Neural progenitor cell (in vitro differentiated cells): ENCODE measurements at regions not wholly inside any gene's neighbourhood (a gene's known extent, or its start where the extent isn't known, plus 50 kb on each side); places are given as distances from the start of the nearest gene placed in this dataset.
A peak's percentile ranks its signal among the peaks of the same experiment; 100 is the strongest.

ENCODE experiments used
- DNase-seq: peaks from one replicate; pipeline ENCODE4 v3.0.0-alpha.2; 2016; ENCODE audit warnings: low spot score
- H2AFZ ChIP-seq: fragments of 200-600 bp; sonication (generic); replicated peaks from 2 replicates; pipeline ENCODE4 v1.6.1; 2016; ENCODE audit warnings: antibody characterized with exemption
- H3F3A ChIP-seq: fragments of 200-600 bp; sonication (generic); 2 replicates; pipeline ENCODE4 v1.6.1; 2016; ENCODE audit warnings: antibody characterized with exemption, low read depth
- H3K27ac ChIP-seq: fragments of 200-600 bp; sonication (generic); 2 replicates; pipeline ENCODE4 v1.5.1; 2016; ENCODE audit warnings: mild to moderate bottlenecking
- H3K27me3 ChIP-seq: fragments of 200-600 bp; sonication (generic); 2 replicates; pipeline ENCODE4 v1.6.1; 2016; ENCODE audit warnings: mild to moderate bottlenecking, moderate library complexity
- H3K36me3 ChIP-seq: fragments of 200-600 bp; sonication (generic); 2 replicates; pipeline ENCODE4 v1.5.1; 2016
- H3K4me1 ChIP-seq: fragments of 200-600 bp; sonication (generic); 2 replicates; pipeline ENCODE4 v1.6.1; 2016; ENCODE audit warnings: mixed run types
- H3K4me2 ChIP-seq: fragments of 200-600 bp; sonication (generic); 2 replicates; pipeline ENCODE4 v1.6.1; 2016
- H3K4me3 ChIP-seq: fragments of 200-600 bp; sonication (generic); 2 replicates; pipeline ENCODE4 v1.5.1; 2016
- H3K79me2 ChIP-seq: fragments of 200-600 bp; sonication (generic); 2 replicates; pipeline ENCODE4 v1.6.1; 2016; ENCODE audit warnings: low read depth
- H3K9ac ChIP-seq: fragments of 200-600 bp; sonication (generic); 2 replicates; pipeline ENCODE4 v1.6.1; 2016
- H3K9me3 ChIP-seq: fragments of 200-600 bp; sonication (generic); 2 replicates; pipeline ENCODE4 v1.5.1; 2016; ENCODE audit warnings: low read depth
- H4K20me1 ChIP-seq: fragments of 200-600 bp; sonication (generic); 2 replicates; pipeline ENCODE4 v1.6.1; 2016; ENCODE audit warnings: low read depth
- H3K27ac Mint-ChIP-seq: 3 replicates; pipeline ENCODE4 v1.8.0; 2021; ENCODE audit warnings: mixed read lengths
- H3K27me3 Mint-ChIP-seq: 2 replicates; pipeline ENCODE4 v1.8.0; 2022; ENCODE audit warnings: low read depth, mild to moderate bottlenecking, inconsistent platforms, moderate library complexity, mixed read lengths; ENCODE audit not compliant: insufficient read depth
- H3K36me3 Mint-ChIP-seq: 3 replicates; pipeline ENCODE4 v1.8.0; 2021; ENCODE audit warnings: mixed read lengths
- H3K4me1 Mint-ChIP-seq: 3 replicates; pipeline ENCODE4 v1.8.0; 2021; ENCODE audit warnings: mixed read lengths
- H3K4me3 Mint-ChIP-seq: 3 replicates; pipeline ENCODE4 v1.8.0; 2021; ENCODE audit warnings: mild to moderate bottlenecking, moderate library complexity, mixed read lengths
- H3K9me3 Mint-ChIP-seq: 3 replicates; pipeline ENCODE4 v1.8.0; 2020; ENCODE audit warnings: mixed read lengths
- EZH2 ChIP-seq: fragments of 200-600 bp; sonication (generic); IDR thresholded peaks from 2 replicates; pipeline ENCODE4 v1.6.1; 2017; ENCODE audit warnings: antibody characterized with exemption, mild to moderate bottlenecking, moderate library complexity
- EZH2phosphoT487 ChIP-seq: fragments of 200-600 bp; sonication (generic); IDR thresholded peaks from 2 replicates; pipeline ENCODE4 v1.6.1; 2017; ENCODE audit warnings: antibody characterized with exemption
- TF ChIP-seq, protein P1 (sequence below): fragments of 200-600 bp; sonication (generic); IDR thresholded peaks from 2 replicates; pipeline ENCODE4 v1.5.1; 2017; ENCODE audit warnings: antibody characterized with exemption, mild to moderate bottlenecking

DNA sequence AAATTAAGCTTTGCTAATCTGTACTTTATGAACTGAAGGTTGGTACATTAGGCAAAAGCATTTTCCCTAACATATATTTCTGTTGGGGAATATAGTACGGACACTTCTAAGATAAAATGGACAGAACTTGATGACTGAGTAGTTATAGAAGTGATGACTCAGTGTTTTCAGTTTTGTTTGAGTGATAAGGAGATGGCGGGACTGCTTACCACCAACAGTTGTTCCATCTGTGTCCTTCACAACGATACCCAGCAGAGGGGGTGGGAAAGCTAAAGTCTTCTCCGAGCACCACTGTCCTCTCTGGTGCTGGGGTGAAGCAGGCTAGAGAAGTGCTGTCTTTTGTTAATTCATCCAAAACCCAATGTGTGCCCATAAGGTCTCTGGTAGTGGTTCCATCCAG lies 195.8 kb downstream of the CD47 start:
- DNase-seq: no peak
- Histone ChIP-seq H2AFZ (no peak overlapping the region), H4K20me1 (no peaks in the 10 kb centered on the region), H3K4me2 (no peak overlapping the region), H3K36me3 (no peaks in the 10 kb centered on the region), H3K79me2 (no peaks in the 10 kb centered on the region), H3K4me3 (no peak overlapping the region), H3K27me3 (no peaks in the 10 kb centered on the region), H3K4me1 (no peaks in the 10 kb centered on the region), H3K9ac (no peak overlapping the region), H3K27ac (no peak overlapping the region), H3K9me3 (no peaks in the 10 kb centered on the region), H3F3A (no peaks in the 10 kb centered on the region)
- TF ChIP-seq EZH2 (no peak), EZH2phosphoT487 (no peak)
- TF ChIP-seq, protein P1, sequence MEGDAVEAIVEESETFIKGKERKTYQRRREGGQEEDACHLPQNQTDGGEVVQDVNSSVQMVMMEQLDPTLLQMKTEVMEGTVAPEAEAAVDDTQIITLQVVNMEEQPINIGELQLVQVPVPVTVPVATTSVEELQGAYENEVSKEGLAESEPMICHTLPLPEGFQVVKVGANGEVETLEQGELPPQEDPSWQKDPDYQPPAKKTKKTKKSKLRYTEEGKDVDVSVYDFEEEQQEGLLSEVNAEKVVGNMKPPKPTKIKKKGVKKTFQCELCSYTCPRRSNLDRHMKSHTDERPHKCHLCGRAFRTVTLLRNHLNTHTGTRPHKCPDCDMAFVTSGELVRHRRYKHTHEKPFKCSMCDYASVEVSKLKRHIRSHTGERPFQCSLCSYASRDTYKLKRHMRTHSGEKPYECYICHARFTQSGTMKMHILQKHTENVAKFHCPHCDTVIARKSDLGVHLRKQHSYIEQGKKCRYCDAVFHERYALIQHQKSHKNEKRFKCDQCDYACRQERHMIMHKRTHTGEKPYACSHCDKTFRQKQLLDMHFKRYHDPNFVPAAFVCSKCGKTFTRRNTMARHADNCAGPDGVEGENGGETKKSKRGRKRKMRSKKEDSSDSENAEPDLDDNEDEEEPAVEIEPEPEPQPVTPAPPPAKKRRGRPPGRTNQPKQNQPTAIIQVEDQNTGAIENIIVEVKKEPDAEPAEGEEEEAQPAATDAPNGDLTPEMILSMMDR: no peak
- H3K36me3 Mint-ChIP-seq: no peaks in the 10 kb centered on the region
- peaks cover 11% of the 10 kb centered on the region for H3K4me1 Mint-ChIP-seq
- no peak overlapping the region for H3K27ac Mint-ChIP-seq
- peaks cover 2% of the 10 kb centered on the region for H3K27me3 Mint-ChIP-seq
- no peak overlapping the region for H3K4me3 Mint-ChIP-seq
- H3K9me3 Mint-ChIP-seq: no peaks in the 10 kb centered on the region

DNA sequence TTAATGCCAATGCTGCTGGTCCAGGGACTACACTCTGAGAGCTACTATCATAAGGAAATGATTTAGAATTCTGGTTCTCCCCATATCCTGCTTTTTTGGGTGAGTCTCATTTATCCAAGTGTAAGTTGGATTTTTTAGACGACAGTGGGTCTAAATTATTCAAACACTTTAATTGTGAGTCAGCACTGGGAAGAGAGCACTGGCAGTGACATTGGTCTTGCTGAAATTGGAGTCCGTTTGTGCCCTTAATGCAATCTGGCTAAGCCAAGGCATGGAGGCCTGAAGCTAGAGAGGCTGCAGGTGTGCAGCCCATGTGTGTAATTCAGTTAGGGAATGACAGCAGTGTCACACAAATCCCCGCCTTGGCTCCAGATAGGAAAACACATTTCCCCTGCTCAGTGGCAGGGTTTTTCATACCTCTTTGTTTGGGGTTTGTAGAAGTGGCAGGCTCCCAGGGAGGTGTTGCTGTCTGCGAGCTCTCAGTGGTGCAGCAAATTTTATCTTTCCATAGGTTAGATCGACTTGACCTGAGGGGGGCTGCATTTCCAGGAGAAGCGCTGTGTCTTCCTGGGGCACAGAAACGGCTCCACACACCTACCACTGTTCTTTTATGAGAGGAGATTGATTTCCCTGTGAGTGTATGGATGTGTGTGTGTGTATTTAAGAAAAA lies 197.7 kb downstream of the CD47 start:
- Mint-ChIP-seq H3K9me3 (peaks cover 7% of the 10 kb centered on the region), H3K4me1 (peaks cover 11% of the 10 kb centered on the region), H3K27me3 (peaks cover 2% of the 10 kb centered on the region), H3K4me3 (no peak overlapping the region), H3K27ac (no peak overlapping the region), H3K36me3 (peaks cover 2% of the 10 kb centered on the region)
- H3K4me3 ChIP-seq: no peak overlapping the region
- H3F3A ChIP-seq: no peaks in the 10 kb centered on the region
- no peaks in the 10 kb centered on the region for H3K4me1 ChIP-seq
- no peak overlapping the region for H3K9ac ChIP-seq
- TF ChIP-seq, protein P1: no peak
- TF ChIP-seq EZH2phosphoT487 (no peak), EZH2 (no peak)
- no peak overlapping the region for H3K27ac ChIP-seq
- H3K27me3 ChIP-seq: no peaks in the 10 kb centered on the region
- H3K4me2 ChIP-seq: no peak overlapping the region
- no peak overlapping the region for H2AFZ ChIP-seq
- DNase-seq: no peak
- no peaks in the 10 kb centered on the region for H3K36me3 ChIP-seq
- H4K20me1 ChIP-seq: no peaks in the 10 kb centered on the region
- H3K79me2 ChIP-seq: no peaks in the 10 kb centered on the region
- H3K9me3 ChIP-seq: no peaks in the 10 kb centered on the region

DNA sequence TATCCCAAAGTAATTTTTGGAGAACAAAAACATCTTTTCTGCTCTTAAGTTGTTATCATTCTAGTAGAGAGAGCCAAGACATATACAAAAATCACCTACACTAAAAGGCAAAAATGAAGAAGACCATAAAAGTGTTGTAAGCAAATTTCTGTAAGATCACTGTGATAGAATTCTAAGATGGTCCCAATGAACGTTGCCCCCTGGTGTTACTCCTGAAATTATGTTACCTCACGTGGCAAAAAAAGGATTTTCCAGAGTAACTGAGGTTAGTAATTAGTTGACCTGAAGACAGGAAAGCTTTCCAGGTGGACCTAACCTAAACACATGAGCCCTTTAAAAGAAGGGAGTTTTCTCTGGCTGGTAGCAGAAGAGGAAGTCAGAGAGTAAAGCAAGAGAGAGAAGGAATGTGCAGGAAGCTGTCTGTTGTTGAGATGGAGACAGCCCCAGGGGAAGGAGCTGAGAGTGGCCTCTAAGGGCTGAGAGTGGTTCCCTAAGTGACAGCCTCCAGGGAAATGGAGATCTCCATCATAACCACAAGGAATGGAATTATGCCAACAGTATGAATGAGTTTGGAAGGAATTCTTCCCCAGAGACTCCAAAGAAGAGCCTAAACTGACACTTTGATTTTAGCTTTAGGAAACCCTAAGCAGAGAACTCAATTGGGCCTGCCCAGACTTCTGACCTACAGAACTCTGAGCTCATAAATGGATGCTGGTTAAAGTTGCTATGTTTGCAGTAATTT lies 205.9 kb downstream of the CD47 start:
- TF ChIP-seq EZH2phosphoT487: no peak
- no peak for TF ChIP-seq EZH2
- TF ChIP-seq, protein P1: peak; percentile 41
- Histone ChIP-seq H4K20me1 (no peaks in the 10 kb centered on the region), H3K4me1 (no peaks in the 10 kb centered on the region), H2AFZ (no peak overlapping the region), H3K9me3 (no peaks in the 10 kb centered on the region), H3K9ac (no peak overlapping the region), H3K36me3 (no peaks in the 10 kb centered on the region), H3K4me2 (no peak overlapping the region), H3K79me2 (no peaks in the 10 kb centered on the region), H3K4me3 (no peak overlapping the region), H3K27ac (no peak overlapping the region), H3F3A (no peaks in the 10 kb centered on the region), H3K27me3 (no peaks in the 10 kb centered on the region)
- peak; percentile 11 for DNase-seq
- peaks cover 8% of the 10 kb centered on the region for H3K9me3 Mint-ChIP-seq
- H3K4me3 Mint-ChIP-seq: no peak overlapping the region
- H3K27me3 Mint-ChIP-seq: peaks cover 4% of the 10 kb centered on the region
- peaks cover 2% of the 10 kb centered on the region for H3K36me3 Mint-ChIP-seq
- H3K4me1 Mint-ChIP-seq: no peaks in the 10 kb centered on the region
- H3K27ac Mint-ChIP-seq: no peak overlapping the region
